BE2C (cell line): ENCODE measurements at regions not wholly inside any gene's neighbourhood (a gene's known extent, or its start where the extent isn't known, plus 50 kb on each side); places are given as distances from the start of the nearest gene placed in this dataset.
"Not testable (repeated sequence)": the region's sequence is repeated elsewhere in the genome, so short reads cannot be mapped to it uniquely, and the experiment has no call there.

Experiments
- DNase-seq: peaks from one replicate; pipeline ENCODE4 v3.0.0-alpha.2; 2020
- H3K27me3 ChIP-seq: fragments of 250-450 bp; sonication (Bioruptor Pico); 2 replicates; pipeline ENCODE4 v1.5.1; 2020; ENCODE audit warnings: mild to moderate bottlenecking
- H3K36me3 ChIP-seq: fragments of 250-450 bp; sonication (Bioruptor Pico); 2 replicates; pipeline ENCODE4 v1.5.1; 2020; ENCODE audit warnings: mild to moderate bottlenecking
- H3K4me1 ChIP-seq: fragments of 250-450 bp; sonication (Bioruptor Pico); 2 replicates; pipeline ENCODE4 v1.5.1; 2020
- H3K4me3 ChIP-seq: 2 replicates; pipeline ENCODE4 v1.5.1; 2011; ENCODE audit warnings: low read depth, low read length
- H3K9me3 ChIP-seq: fragments of 250-450 bp; sonication (Bioruptor Pico); 2 replicates; pipeline ENCODE4 v1.5.1; 2020
- CTCF ChIP-seq: IDR thresholded peaks from 2 replicates; pipeline ENCODE4 v1.5.1; 2012; ENCODE audit warnings: mild to moderate bottlenecking, low read depth, low read length

DNA sequence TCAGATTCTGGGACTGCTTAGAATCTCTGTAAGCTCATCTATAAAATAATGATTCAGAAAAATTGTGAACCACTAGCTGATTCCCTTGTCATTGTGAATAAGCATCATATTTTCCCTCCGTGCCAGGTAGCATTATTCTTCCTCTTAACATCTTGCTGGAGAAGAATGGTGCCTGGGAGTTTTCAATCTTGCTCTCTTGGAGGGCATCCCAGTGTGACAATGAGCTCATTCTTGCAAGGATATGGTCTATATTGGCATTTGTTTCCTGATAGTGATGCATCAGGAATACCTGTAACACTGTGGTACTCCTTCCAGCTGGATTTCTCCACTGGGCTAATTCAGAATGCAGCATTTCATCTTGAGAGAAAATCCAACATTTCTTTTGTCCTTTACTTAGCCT is 126.4 kb upstream of the ITGB1 start:
- Histone ChIP-seq H3K9me3 (no peaks in the 10 kb centered on the region; the same call in 1 of the 2 replicates), H3K4me1 (no peaks in the 10 kb centered on the region), H3K27me3 (no peaks in the 10 kb centered on the region), H3K36me3 (no peaks in the 10 kb centered on the region), H3K4me3 (no peak overlapping the region)
- TF ChIP-seq CTCF, result no peak
- no peak for DNase-seq

- Histone ChIP-seq H3K36me3 (no peaks in the 10 kb centered on the region), H3K9me3 (no peaks in the 10 kb centered on the region), H3K4me1 (no peaks in the 10 kb centered on the region), H3K4me3 (no peak overlapping the region), H3K27me3 (no peaks in the 10 kb centered on the region)
- no peak for DNase-seq
- no peak for TF ChIP-seq CTCF
These were observed 124.4 kb upstream of the ITGB1 start for GRCh38 chr10:33082373-33082895.

DNA sequence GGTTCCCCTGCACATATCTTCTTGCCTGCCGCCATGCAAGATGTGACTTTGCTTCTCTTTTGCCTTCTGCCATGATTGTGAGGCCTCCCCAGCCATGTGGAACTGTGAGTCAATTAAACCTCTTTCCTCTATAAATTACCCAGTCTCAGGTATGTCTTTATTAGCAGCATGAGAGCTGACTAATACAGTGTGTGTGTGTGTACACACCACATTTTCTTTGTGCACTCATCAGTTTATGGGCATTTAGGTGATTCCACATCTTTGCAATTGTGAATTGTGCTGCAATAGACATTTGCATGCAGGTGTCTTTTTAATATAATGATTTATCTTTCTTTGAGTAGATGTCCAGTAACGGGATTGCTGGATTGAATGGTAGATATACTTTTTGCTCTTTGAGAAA is 122.4 kb upstream of the ITGB1 start:
- not testable (repeated sequence) for H3K4me1 ChIP-seq, H3K4me3 ChIP-seq, H3K36me3 ChIP-seq, H3K9me3 ChIP-seq, H3K27me3 ChIP-seq, DNase-seq

DNA sequence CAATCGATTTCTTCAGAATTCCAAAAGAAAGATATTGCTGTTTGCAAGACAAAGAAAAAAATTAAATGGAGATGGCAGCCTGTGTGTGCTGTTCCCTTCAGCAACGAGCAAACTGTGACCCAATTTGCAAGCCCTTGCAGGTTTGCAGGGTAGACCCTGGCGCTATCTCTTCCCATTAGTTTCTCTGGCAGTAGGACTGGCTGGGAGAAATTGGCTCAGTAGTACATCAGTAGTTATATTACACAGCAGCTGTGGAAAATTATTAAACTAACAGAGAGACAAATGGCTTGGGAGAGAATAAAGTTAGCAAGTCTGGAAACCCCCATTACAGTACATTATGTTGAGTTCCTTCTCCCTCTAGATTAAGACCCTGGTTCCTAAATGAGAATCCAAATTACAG is 116.4 kb upstream of the ITGB1 start:
- no peak overlapping the region for H3K4me3 ChIP-seq
- H3K36me3 ChIP-seq, result no peaks in the 10 kb centered on the region
- no peak for DNase-seq
- H3K4me1 ChIP-seq, result no peaks in the 10 kb centered on the region
- no peaks in the 10 kb centered on the region for H3K9me3 ChIP-seq
- no peak for TF ChIP-seq CTCF
- H3K27me3 ChIP-seq, result no peaks in the 10 kb centered on the region

DNA sequence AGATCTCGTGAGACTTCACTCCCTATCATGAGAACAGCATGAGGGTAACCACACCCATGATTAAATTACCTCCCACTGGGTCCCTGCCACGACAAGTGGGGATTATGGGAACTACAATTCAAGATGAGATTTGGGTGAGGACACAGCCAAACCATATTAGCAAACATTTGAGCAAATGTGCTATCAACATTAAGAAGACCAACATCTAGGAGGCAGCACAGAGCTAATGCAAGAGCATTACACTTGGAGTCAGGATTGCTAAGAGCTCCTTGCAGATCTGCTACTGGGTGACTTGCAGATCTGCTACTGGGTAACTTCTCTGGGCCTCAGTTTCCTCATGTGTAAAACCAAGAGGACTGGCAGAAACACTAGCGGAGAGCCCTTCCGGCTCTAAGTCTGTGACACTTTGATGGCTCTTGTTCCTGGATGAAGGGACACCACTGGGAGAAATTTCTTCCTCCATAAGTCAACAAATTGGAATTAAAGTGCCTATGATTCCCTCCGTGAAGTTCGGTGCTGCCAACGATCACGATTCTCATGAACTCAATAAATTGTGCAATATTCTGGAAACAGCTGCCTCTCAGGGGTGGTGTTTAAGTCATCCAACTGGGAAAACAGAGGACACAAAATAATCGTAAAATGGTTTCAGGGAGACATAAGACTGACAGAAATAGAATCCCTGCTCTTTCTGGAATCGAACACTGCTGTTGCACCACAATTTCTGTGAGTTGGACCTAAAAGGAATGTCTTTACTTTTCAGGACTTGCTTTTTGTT is 115.8 kb upstream of the ITGB1 start:
- Histone ChIP-seq H3K36me3 (no peaks in the 10 kb centered on the region), H3K27me3 (no peaks in the 10 kb centered on the region), H3K4me1 (no peaks in the 10 kb centered on the region), H3K4me3 (no peak overlapping the region), H3K9me3 (no peaks in the 10 kb centered on the region)
- no peak for DNase-seq
- TF ChIP-seq CTCF, result no peak; the same call in 1 of the 2 replicates

DNA sequence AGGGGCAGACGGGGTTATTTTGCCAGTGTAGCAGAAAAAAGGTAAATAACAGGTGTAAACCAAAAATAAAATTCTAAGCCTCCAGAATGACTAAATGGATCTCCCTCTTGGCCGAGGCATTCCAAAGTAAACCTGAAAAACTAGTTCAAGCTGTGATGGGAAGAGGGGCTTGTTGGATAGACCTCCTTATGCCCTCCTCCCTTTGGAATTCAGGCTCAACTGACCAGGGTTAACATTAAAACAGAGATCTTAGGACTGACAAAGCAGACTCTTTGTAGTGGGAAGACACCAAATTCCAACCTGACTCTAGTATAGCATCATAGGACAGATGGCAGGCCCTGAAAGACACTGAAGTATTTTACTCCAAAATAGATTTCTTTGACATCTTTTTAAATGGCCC is 113.8 kb upstream of the ITGB1 start:
- Histone ChIP-seq H3K4me1 (no peaks in the 10 kb centered on the region), H3K36me3 (no peaks in the 10 kb centered on the region), H3K4me3 (no peak overlapping the region), H3K27me3 (no peaks in the 10 kb centered on the region), H3K9me3 (no peaks in the 10 kb centered on the region)
- no peak for DNase-seq
- no peak for TF ChIP-seq CTCF
